Smooth muscle cell (in vitro differentiated cells): ENCODE measurements at regions not wholly inside any gene's neighbourhood (a gene's known extent, or its start where the extent isn't known, plus 50 kb on each side); places are given as distances from the start of the nearest gene placed in this dataset.
"Not testable (repeated sequence)": the region's sequence is repeated elsewhere in the genome, so short reads cannot be mapped to it uniquely, and the experiment has no call there.

Source experiments
- DNase-seq: peaks from one replicate; lab custom pipeline; 2025; ENCODE audit not compliant: unreplicated experiment; lab: John Stamatoyannopoulos, UW
- H2AFZ ChIP-seq: fragments of 200-600 bp; sonication (generic); 2 replicates; pipeline ENCODE4 v1.6.0; 2016; ENCODE audit warnings: antibody characterized with exemption, low read depth, mild to moderate bottlenecking
- H3F3A ChIP-seq: fragments of 200-600 bp; sonication (generic); 2 replicates; pipeline ENCODE4 v1.6.0; 2017; ENCODE audit warnings: antibody characterized with exemption, low read depth
- H3K27ac ChIP-seq: fragments of 200-600 bp; sonication (generic); 2 replicates; pipeline ENCODE4 v1.5.1; 2016; ENCODE audit warnings: low read depth, mild to moderate bottlenecking
- H3K27me3 ChIP-seq: fragments of 200-600 bp; sonication (generic); 2 replicates; pipeline ENCODE4 v1.6.1; 2016; ENCODE audit warnings: low read depth, mild to moderate bottlenecking
- H3K36me3 ChIP-seq: fragments of 200-600 bp; sonication (generic); 2 replicates; pipeline ENCODE4 v1.5.1; 2016; ENCODE audit warnings: low read depth
- H3K4me1 ChIP-seq: fragments of 200-600 bp; sonication (generic); 2 replicates; pipeline ENCODE4 v1.5.1; 2016; ENCODE audit warnings: low read depth
- H3K4me2 ChIP-seq: fragments of 200-600 bp; sonication (generic); 2 replicates; pipeline ENCODE4 v1.6.0; 2016; ENCODE audit warnings: mild to moderate bottlenecking
- H3K4me3 ChIP-seq: fragments of 200-600 bp; sonication (generic); 2 replicates; pipeline ENCODE4 v1.5.1; 2016; ENCODE audit warnings: mild to moderate bottlenecking
- H3K79me2 ChIP-seq: fragments of 200-600 bp; sonication (generic); 2 replicates; pipeline ENCODE4 v1.6.0; 2016; ENCODE audit warnings: low read depth, mild to moderate bottlenecking
- H3K9ac ChIP-seq: fragments of 200-600 bp; sonication (generic); 2 replicates; pipeline ENCODE4 v1.6.0; 2016; ENCODE audit warnings: low read depth
- H3K9me3 ChIP-seq: fragments of 200-600 bp; sonication (generic); replicated peaks from 2 replicates; pipeline ENCODE4 v1.5.1; 2016; ENCODE audit warnings: low read depth
- H4K20me1 ChIP-seq: fragments of 200-600 bp; sonication (generic); 2 replicates; pipeline ENCODE4 v1.6.0; 2016; ENCODE audit warnings: low read depth
- WGBS: methylation state at CpG from one replicate; pipeline ENCODE4 v1.1.7; 2016; ENCODE audit warnings: low lambda C conversion rate; 5-methylcytosine and 5-hydroxymethylcytosine counted together
- TF ChIP-seq, protein P1 (sequence below): fragments of 200-600 bp; sonication (generic); IDR thresholded peaks from 2 replicates; pipeline ENCODE4 v1.5.1; 2017; ENCODE audit warnings: borderline replicate concordance, mild to moderate bottlenecking, antibody characterized with exemption; ENCODE audit not compliant: insufficient read depth, poor library complexity, severe bottlenecking

DNA sequence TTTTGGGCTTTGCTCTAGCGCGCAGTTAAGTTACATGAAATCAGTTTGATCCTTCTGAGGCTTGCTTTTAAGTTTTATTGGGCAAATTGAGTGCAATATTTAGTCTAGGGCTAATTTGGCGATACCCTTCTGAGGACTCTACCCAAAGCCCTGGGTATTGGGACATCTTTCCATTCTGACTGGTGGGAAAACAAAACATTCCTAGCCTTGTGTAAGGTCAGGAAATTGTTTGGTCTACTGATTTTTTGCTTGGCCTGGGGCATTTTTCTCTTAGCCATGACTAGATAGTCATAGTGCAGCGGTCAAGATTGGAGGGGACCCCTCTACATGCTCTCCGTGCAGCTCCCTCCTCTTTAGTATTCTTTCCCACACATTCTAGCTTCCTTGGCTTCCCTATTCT is 189.6 kb upstream of the PTGFR start:
- no peaks in the 10 kb centered on the region for H3F3A ChIP-seq
- no peak for DNase-seq
- TF ChIP-seq, protein P1, sequence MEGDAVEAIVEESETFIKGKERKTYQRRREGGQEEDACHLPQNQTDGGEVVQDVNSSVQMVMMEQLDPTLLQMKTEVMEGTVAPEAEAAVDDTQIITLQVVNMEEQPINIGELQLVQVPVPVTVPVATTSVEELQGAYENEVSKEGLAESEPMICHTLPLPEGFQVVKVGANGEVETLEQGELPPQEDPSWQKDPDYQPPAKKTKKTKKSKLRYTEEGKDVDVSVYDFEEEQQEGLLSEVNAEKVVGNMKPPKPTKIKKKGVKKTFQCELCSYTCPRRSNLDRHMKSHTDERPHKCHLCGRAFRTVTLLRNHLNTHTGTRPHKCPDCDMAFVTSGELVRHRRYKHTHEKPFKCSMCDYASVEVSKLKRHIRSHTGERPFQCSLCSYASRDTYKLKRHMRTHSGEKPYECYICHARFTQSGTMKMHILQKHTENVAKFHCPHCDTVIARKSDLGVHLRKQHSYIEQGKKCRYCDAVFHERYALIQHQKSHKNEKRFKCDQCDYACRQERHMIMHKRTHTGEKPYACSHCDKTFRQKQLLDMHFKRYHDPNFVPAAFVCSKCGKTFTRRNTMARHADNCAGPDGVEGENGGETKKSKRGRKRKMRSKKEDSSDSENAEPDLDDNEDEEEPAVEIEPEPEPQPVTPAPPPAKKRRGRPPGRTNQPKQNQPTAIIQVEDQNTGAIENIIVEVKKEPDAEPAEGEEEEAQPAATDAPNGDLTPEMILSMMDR, result no peak

DNA sequence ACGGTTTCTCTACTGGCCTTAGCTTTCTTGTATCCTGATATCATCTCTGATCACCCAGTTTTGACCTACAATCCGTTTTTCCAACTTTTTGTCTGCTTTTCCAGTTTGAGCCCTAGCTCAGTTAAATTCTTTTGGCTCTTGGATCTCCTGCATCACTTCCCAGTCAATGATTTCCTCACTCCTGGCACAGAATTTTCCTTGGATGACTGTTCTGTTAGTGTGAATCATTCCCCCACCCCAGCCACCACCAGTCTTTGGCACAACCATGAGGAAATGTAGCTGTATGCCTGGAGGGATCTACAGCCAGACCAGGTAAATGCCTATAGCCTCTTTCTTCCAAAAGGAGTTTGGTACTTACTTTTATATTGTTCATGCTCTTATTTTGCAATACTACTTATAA is 187.2 kb upstream of the PTGFR start:
- Histone ChIP-seq H3K4me1 (no peaks in the 10 kb centered on the region), H3K27me3 (no peaks in the 10 kb centered on the region), H3K9me3 (no peaks in the 10 kb centered on the region), H3F3A (no peaks in the 10 kb centered on the region), H3K9ac (no peak overlapping the region), H3K4me3 (no peak overlapping the region), H4K20me1 (no peaks in the 10 kb centered on the region), H2AFZ (no peak overlapping the region), H3K36me3 (no peaks in the 10 kb centered on the region), H3K79me2 (no peaks in the 10 kb centered on the region), H3K4me2 (no peak overlapping the region), H3K27ac (no peak overlapping the region)
- TF ChIP-seq, protein P1, result no peak
- WGBS, result 60% methylated on average over 2 of the region's 2 CpGs
- no peak for DNase-seq

More for the DNA sequence above, 189.6 kb upstream of the PTGFR start:
- Histone ChIP-seq H3K4me3 (no peak overlapping the region), H3K79me2 (no peaks in the 10 kb centered on the region), H3K9ac (no peak overlapping the region), H3K27me3 (no peaks in the 10 kb centered on the region), H2AFZ (no peak overlapping the region), H3K4me2 (no peak overlapping the region), H4K20me1 (no peaks in the 10 kb centered on the region), H3K36me3 (no peaks in the 10 kb centered on the region), H3K27ac (no peak overlapping the region), H3K4me1 (no peaks in the 10 kb centered on the region), H3K9me3 (no peaks in the 10 kb centered on the region)
- 87% methylated on average over 5 of the region's 5 CpGs for WGBS

- no peak overlapping the region for H3K4me3 ChIP-seq
- no peaks in the 10 kb centered on the region for H4K20me1 ChIP-seq
- no peak overlapping the region for H3K27ac ChIP-seq
- no peak overlapping the region for H3K4me2 ChIP-seq
- DNase-seq, result no peak
- H2AFZ ChIP-seq, result no peak overlapping the region
- no peak overlapping the region for H3K9ac ChIP-seq
- no peaks in the 10 kb centered on the region for H3F3A ChIP-seq
- no peaks in the 10 kb centered on the region for H3K4me1 ChIP-seq
- no peaks in the 10 kb centered on the region for H3K27me3 ChIP-seq
- TF ChIP-seq, protein P1, result no peak
- H3K36me3 ChIP-seq, result no peaks in the 10 kb centered on the region
- WGBS, result 62% methylated on average over 1 of the region's 1 CpG
- no peaks in the 10 kb centered on the region for H3K79me2 ChIP-seq
- no peaks in the 10 kb centered on the region for H3K9me3 ChIP-seq
Measured at GRCh38 chr1:78304341-78304740, 186.4 kb upstream of the PTGFR start.

DNA sequence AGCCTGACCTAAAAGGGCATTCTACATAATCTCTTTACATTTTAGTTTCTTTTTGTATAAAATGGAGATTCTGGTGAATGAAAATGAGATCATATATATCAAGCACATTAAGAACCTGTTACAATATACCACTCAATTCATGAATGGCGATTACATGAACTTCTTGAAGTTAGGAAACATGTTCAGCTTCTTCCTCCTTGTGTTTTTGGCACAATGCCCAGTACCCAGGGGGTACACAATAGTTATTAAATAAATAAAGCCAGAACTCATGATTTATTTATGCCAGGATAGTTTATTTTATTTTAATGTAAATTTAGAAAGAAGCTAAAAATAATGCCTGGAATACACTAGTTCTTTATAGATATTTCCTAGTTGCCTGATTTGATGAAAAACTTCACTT is 186.0 kb upstream of the PTGFR start:
- TF ChIP-seq, protein P1, result no peak
- WGBS, result 73% methylated on average over 1 of the region's 1 CpG
- Histone ChIP-seq H3K4me3 (no peak overlapping the region), H4K20me1 (no peaks in the 10 kb centered on the region), H3K9me3 (no peaks in the 10 kb centered on the region), H3K4me1 (no peaks in the 10 kb centered on the region), H3F3A (no peaks in the 10 kb centered on the region), H3K27me3 (no peaks in the 10 kb centered on the region), H3K27ac (no peak overlapping the region), H3K79me2 (no peaks in the 10 kb centered on the region), H3K9ac (no peak overlapping the region), H3K36me3 (no peaks in the 10 kb centered on the region), H2AFZ (no peak overlapping the region), H3K4me2 (no peak overlapping the region)
- no peak for DNase-seq

DNA sequence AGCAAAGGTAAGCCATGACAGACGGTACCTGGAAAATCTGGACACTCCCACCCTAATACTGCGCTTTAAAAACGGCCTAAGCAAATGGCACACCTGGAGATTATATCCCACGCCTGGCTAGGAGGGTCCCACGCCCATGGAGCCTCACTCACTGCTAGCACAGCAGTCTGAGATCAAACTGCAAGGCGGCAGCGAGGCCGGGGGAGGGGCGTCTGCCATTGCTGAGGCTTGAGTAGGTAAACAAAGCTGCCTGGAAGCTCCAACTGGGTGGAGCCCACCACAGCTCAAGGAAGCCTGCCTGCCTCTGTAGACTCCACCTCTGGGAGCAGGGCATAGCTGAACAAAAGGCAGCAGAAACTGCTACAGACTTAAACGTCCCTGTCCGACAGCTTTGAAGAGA is 180.5 kb upstream of the PTGFR start:
- H2AFZ ChIP-seq, H3F3A ChIP-seq, H3K27me3 ChIP-seq, H3K9ac ChIP-seq, H4K20me1 ChIP-seq, H3K4me1 ChIP-seq, H3K4me3 ChIP-seq, H3K4me2 ChIP-seq, H3K27ac ChIP-seq, H3K79me2 ChIP-seq, H3K36me3 ChIP-seq, H3K9me3 ChIP-seq, DNase-seq: not testable (repeated sequence)
- 82% methylated on average over 11 of the region's 11 CpGs for WGBS
